GM23338 (cell line): ENCODE measurements at regions not wholly inside any gene's neighbourhood (a gene's known extent, or its start where the extent isn't known, plus 50 kb on each side); places are given as distances from the start of the nearest gene placed in this dataset.
A peak's percentile ranks its signal among the peaks of the same experiment; 100 is the strongest.

Source experiments
- ATAC-seq: fragments of 200-7000 bp; cut with Tn5 transposase; 3 replicates; pipeline ENCODE4 v1.9.1; 2020
- DNase-seq: peaks from one replicate; pipeline ENCODE4 v3.0.0-alpha.2; 2015; ENCODE audit warnings: low spot score
- H2AFZ ChIP-seq: fragments of 200-600 bp; sonication (generic); 2 replicates; pipeline ENCODE4 v1.8.0; 2016; ENCODE audit warnings: antibody characterized with exemption, mild to moderate bottlenecking, moderate library complexity
- H3F3A ChIP-seq: fragments of 200-600 bp; sonication (generic); replicated peaks from 2 replicates; pipeline ENCODE4 v1.8.0; 2017; ENCODE audit warnings: antibody characterized with exemption, mixed run types, low read depth
- H3K27ac ChIP-seq: fragments of 200-600 bp; sonication (generic); 2 replicates; pipeline ENCODE4 v1.6.1; 2016; ENCODE audit warnings: low read depth
- H3K27me3 ChIP-seq: fragments of 200-600 bp; sonication (generic); 2 replicates; pipeline ENCODE4 v1.8.0; 2016; ENCODE audit warnings: mild to moderate bottlenecking, mixed run types, moderate library complexity; ENCODE audit not compliant: insufficient read depth
- H3K36me3 ChIP-seq: fragments of 200-600 bp; sonication (generic); 2 replicates; pipeline ENCODE4 v1.8.0; 2016; ENCODE audit warnings: mild to moderate bottlenecking; ENCODE audit not compliant: insufficient read depth
- H3K4me1 ChIP-seq: fragments of 200-600 bp; sonication (generic); 2 replicates; pipeline ENCODE4 v1.8.0; 2016; ENCODE audit warnings: mild to moderate bottlenecking, moderate library complexity; ENCODE audit not compliant: insufficient read depth
- H3K4me2 ChIP-seq: fragments of 200-600 bp; sonication (generic); 2 replicates; pipeline ENCODE4 v1.7.1; 2017; ENCODE audit warnings: mixed run types
- H3K4me3 ChIP-seq: fragments of 200-600 bp; sonication (generic); 2 replicates; pipeline ENCODE4 v1.6.1; 2016; ENCODE audit warnings: mixed run types
- H3K79me2 ChIP-seq: fragments of 200-600 bp; sonication (generic); replicated peaks from 2 replicates; pipeline ENCODE4 v1.8.0; 2017; ENCODE audit warnings: mild to moderate bottlenecking; ENCODE audit not compliant: insufficient read depth
- H3K9me2 ChIP-seq: fragments of 200-600 bp; sonication (generic); 2 replicates; pipeline ENCODE4 v1.8.0; 2017; ENCODE audit not compliant: insufficient read depth
- H4K20me1 ChIP-seq: fragments of 200-600 bp; sonication (generic); replicated peaks from 2 replicates; pipeline ENCODE4 v1.8.0; 2017; ENCODE audit warnings: mild to moderate bottlenecking; ENCODE audit not compliant: insufficient read depth
- H3K27ac Mint-ChIP-seq: 2 replicates; pipeline ENCODE4 v1.8.0; 2020; ENCODE audit warnings: inconsistent platforms, mild to moderate bottlenecking, moderate library complexity, mixed read lengths
- H3K27me3 Mint-ChIP-seq: 3 replicates; pipeline ENCODE4 v1.8.0; 2022; ENCODE audit warnings: low read depth, mild to moderate bottlenecking, moderate library complexity, mixed read lengths, inconsistent platforms; ENCODE audit not compliant: insufficient read depth, poor library complexity
- H3K36me3 Mint-ChIP-seq: 3 replicates; pipeline ENCODE4 v1.8.0; 2021; ENCODE audit warnings: low read depth, mild to moderate bottlenecking, inconsistent platforms, moderate library complexity, mixed read lengths
- H3K4me1 Mint-ChIP-seq: 3 replicates; pipeline ENCODE4 v1.8.0; 2020; ENCODE audit warnings: mild to moderate bottlenecking, inconsistent platforms, mixed read lengths
- H3K4me3 Mint-ChIP-seq: 3 replicates; pipeline ENCODE4 v1.8.0; 2021; ENCODE audit warnings: moderate library complexity, mild to moderate bottlenecking, inconsistent platforms, mixed read lengths
- H3K9me3 Mint-ChIP-seq: 3 replicates; pipeline ENCODE4 v1.8.0; 2020; ENCODE audit warnings: moderate library complexity, mild to moderate bottlenecking, inconsistent platforms, mixed read lengths
- CREB1 ChIP-seq: fragments of 250-450 bp; sonication (Bioruptor Pico); IDR thresholded peaks from 2 replicates; pipeline ENCODE4 v1.5.0; 2020; ENCODE audit warnings: low read depth, mild to moderate bottlenecking, moderate library complexity
- ETS1 ChIP-seq: IDR thresholded peaks from 2 replicates; pipeline ENCODE4 v1.6.1; 2016; ENCODE audit warnings: antibody characterized with exemption
- EZH2 ChIP-seq: fragments of 200-600 bp; sonication (generic); IDR thresholded peaks from one replicate; pipeline ENCODE4 v1.8.0; 2017; ENCODE audit warnings: antibody characterized with exemption, mild to moderate bottlenecking, low read depth; ENCODE audit not compliant: unreplicated experiment
- EZH2phosphoT487 ChIP-seq: fragments of 200-600 bp; sonication (generic); IDR thresholded peaks from one replicate; pipeline ENCODE4 v1.8.1; 2018; ENCODE audit warnings: antibody characterized with exemption; ENCODE audit not compliant: unreplicated experiment
- JUNB ChIP-seq: IDR thresholded peaks from one replicate; pipeline ENCODE4 v1.6.1; 2016; ENCODE audit warnings: antibody characterized with exemption; ENCODE audit not compliant: unreplicated experiment
- REST ChIP-seq: IDR thresholded peaks from one replicate; pipeline ENCODE4 v1.6.1; 2018; ENCODE audit warnings: antibody characterized with exemption; ENCODE audit not compliant: unreplicated experiment
- ZNF114 ChIP-seq: fragments of 250-450 bp; sonication (Bioruptor Pico); IDR thresholded peaks from 2 replicates; pipeline ENCODE4 v1.5.0; 2020; ENCODE audit warnings: mild to moderate bottlenecking, moderate library complexity
- TF ChIP-seq, protein P1 (sequence below), 2 experiments: fragments of 200-600 bp in 1 of 2; sonication (generic) in 1 of 2; conservative IDR thresholded peaks; 2 replicates each; pipeline versions ENCODE4 v1.5.1 to v1.6.1; 2016 to 2017; ENCODE audit warnings: antibody characterized with exemption in 2 of 2, low read depth in 2 of 2, mild to moderate bottlenecking in 2 of 2, moderate library complexity in 1 of 2

GRCh38 chr12:94793191-94793595 is 142.8 kb upstream of the TMCC3 start (continued):
- TF ChIP-seq REST, result no peak
- TF ChIP-seq, protein P1, sequence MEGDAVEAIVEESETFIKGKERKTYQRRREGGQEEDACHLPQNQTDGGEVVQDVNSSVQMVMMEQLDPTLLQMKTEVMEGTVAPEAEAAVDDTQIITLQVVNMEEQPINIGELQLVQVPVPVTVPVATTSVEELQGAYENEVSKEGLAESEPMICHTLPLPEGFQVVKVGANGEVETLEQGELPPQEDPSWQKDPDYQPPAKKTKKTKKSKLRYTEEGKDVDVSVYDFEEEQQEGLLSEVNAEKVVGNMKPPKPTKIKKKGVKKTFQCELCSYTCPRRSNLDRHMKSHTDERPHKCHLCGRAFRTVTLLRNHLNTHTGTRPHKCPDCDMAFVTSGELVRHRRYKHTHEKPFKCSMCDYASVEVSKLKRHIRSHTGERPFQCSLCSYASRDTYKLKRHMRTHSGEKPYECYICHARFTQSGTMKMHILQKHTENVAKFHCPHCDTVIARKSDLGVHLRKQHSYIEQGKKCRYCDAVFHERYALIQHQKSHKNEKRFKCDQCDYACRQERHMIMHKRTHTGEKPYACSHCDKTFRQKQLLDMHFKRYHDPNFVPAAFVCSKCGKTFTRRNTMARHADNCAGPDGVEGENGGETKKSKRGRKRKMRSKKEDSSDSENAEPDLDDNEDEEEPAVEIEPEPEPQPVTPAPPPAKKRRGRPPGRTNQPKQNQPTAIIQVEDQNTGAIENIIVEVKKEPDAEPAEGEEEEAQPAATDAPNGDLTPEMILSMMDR (conservative IDR thresholded peaks at IDR 0.05; ENCODE audit: low read depth in 2 of 2), result no peak
- TF ChIP-seq ZNF114 (CRISPR knock-in tag), result no peak
- TF ChIP-seq EZH2, result no peak

DNA sequence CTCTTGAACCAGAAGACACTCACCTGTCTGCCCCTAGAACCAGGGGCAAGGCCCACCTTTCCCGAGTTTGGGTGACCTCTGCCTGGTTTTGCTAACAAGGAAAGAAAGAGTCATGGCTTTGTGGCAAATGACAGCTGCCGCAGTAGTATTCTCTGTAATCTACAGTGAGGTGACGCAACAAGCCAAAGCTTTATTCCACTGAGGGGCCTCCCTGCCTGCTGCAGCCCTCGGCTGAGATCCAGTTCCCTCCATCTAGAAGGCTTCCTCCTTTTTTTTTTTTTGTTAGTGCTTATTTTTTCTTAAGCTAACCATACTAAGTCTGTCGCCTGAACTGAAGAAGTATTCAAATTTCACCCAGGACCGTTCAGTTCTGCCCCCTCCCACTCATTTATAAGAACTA is 142.3 kb upstream of the TMCC3 start:
- H4K20me1 ChIP-seq, result no peaks in the 10 kb centered on the region
- ATAC-seq (no peak), DNase-seq (no peak)
- H3K79me2 ChIP-seq, result no peaks in the 10 kb centered on the region
- H3K27me3 ChIP-seq, result no peaks in the 10 kb centered on the region
- H2AFZ ChIP-seq, result peak overlapping the region; percentile 3; the same call in 1 of the 2 replicates
- no peak overlapping the region for H3K27ac Mint-ChIP-seq
- peaks cover 20% of the 10 kb centered on the region for H3K4me1 Mint-ChIP-seq
- no peaks in the 10 kb centered on the region for H3K4me1 ChIP-seq
- H3K4me2 ChIP-seq, result no peak overlapping the region
- H3K36me3 ChIP-seq, result no peaks in the 10 kb centered on the region
- no peak overlapping the region for H3K4me3 Mint-ChIP-seq
- no peak overlapping the region for H3K4me3 ChIP-seq
- no peaks in the 10 kb centered on the region for H3K9me2 ChIP-seq
- peaks cover 3% of the 10 kb centered on the region for H3K27me3 Mint-ChIP-seq
- no peaks in the 10 kb centered on the region for H3K36me3 Mint-ChIP-seq
- H3K27ac ChIP-seq, result no peak overlapping the region; the same call in 1 of the 2 replicates
- no peaks in the 10 kb centered on the region for H3F3A ChIP-seq
- H3K9me3 Mint-ChIP-seq, result no peaks in the 10 kb centered on the region
- no peak for TF ChIP-seq ZNF114 (CRISPR knock-in tag)
- no peak for TF ChIP-seq ETS1
- TF ChIP-seq JUNB, result no peak
- no peak for TF ChIP-seq EZH2
- TF ChIP-seq, protein P1 (conservative IDR thresholded peaks at IDR 0.05; ENCODE audit: low read depth in 2 of 2), result no peak
- no peak for TF ChIP-seq EZH2phosphoT487
- TF ChIP-seq CREB1 (CRISPR knock-in tag), result no peak
- TF ChIP-seq REST, result no peak
